Keratinocyte (primary cell): ENCODE measurements at regions not wholly inside any gene's neighbourhood (a gene's known extent, or its start where the extent isn't known, plus 50 kb on each side); places are given as distances from the start of the nearest gene placed in this dataset.

ENCODE experiments used
- CTCF ChIP-seq, 3 experiments: IDR thresholded peaks in 1 of 3; conservative IDR thresholded peaks in 1 of 3; optimal IDR thresholded peaks in 1 of 3; 2 replicates in 2 of 3; 3 replicates in 1 of 3; pipeline versions ENCODE3 to v1.5.1; 2011; ENCODE audit warnings: low read length in 3 of 3, mild to moderate bottlenecking in 3 of 3, moderate library complexity in 2 of 3, control low read depth in 1 of 3, inconsistent platforms in 1 of 3; ENCODE audit not compliant: insufficient read depth in 2 of 3; ENCODE audit errors: extremely low read depth in 1 of 3
- EZH2 ChIP-seq: IDR thresholded peaks from one replicate; pipeline ENCODE4 v1.6.1; 2012; ENCODE audit warnings: inconsistent platforms, mild to moderate bottlenecking, low read length, moderate library complexity

GRCh38 chr3:13177641-13178040, 104.4 kb upstream of the IQSEC1 start:
- TF ChIP-seq CTCF (optimal IDR thresholded peaks at IDR 0.05 in 1 of 3, IDR thresholded peaks at IDR 0.05 in 1 of 3, conservative IDR thresholded peaks at IDR 0.05 in 1 of 3; ENCODE audit: extremely low read depth in 1 of 3, insufficient read depth in 2 of 3, low read length in 3 of 3) (no peak), EZH2 (no peak)
